Spinal cord (tissue), 9 donors: ENCODE measurements at regions not wholly inside any gene's neighbourhood (a gene's known extent, or its start where the extent isn't known, plus 50 kb on each side); places are given as distances from the start of the nearest gene placed in this dataset.

ENCODE experiments used
- DNase-seq, 6 donors: peaks; one replicate each; pipeline versions ENCODE4 v3.0.0 to v3.0.0-alpha.2; 2013 to 2015; ENCODE audit warnings: low spot score in 6 of 6, low read depth in 4 of 6
- H3K27ac ChIP-seq: one replicate; pipeline ENCODE4 v1.5.1; 2013; ENCODE audit warnings: low read depth, low read length, control low read depth
- H3K27me3 ChIP-seq: one replicate; pipeline ENCODE4 v1.6.1; 2013; ENCODE audit warnings: low read length; ENCODE audit not compliant: control insufficient read depth, insufficient read depth
- H3K36me3 ChIP-seq: one replicate; pipeline ENCODE4 v1.6.1; 2013; ENCODE audit warnings: low read length; ENCODE audit not compliant: control insufficient read depth, insufficient read depth
- H3K4me1 ChIP-seq: one replicate; pipeline ENCODE4 v1.6.1; 2013; ENCODE audit warnings: low read length; ENCODE audit not compliant: control insufficient read depth, insufficient read depth
- H3K4me3 ChIP-seq: one replicate; pipeline ENCODE4 v1.5.1; 2013; ENCODE audit warnings: low read depth, low read length, control low read depth
- H3K9me3 ChIP-seq: one replicate; pipeline ENCODE4 v1.6.1; 2013; ENCODE audit warnings: low read length; ENCODE audit not compliant: control insufficient read depth, insufficient read depth
- WGBS: methylation state at CpG from one replicate; pipeline ENCODE4 v1.1.5; 2013; ENCODE audit warnings: missing lambda C conversion rate; ENCODE audit not compliant: insufficient coverage; 5-methylcytosine and 5-hydroxymethylcytosine counted together
- donor health status: healthy.

GRCh38 chrX:45347877-45348276, 147.2 kb upstream of the DIPK2B start:
- H3K9me3 ChIP-seq: peaks cover 3% of the 10 kb centered on the region
- no peak overlapping the region for H3K4me3 ChIP-seq
- H3K27me3 ChIP-seq: no peaks in the 10 kb centered on the region
- no peaks in the 10 kb centered on the region for H3K4me1 ChIP-seq
- no peak overlapping the region for H3K27ac ChIP-seq
- DNase-seq: no peak
- H3K36me3 ChIP-seq: no peaks in the 10 kb centered on the region

GRCh38 chrX:45344594-45344993, 143.9 kb upstream of the DIPK2B start:
- H3K4me3 ChIP-seq: no peak overlapping the region
- DNase-seq: no peak
- no peaks in the 10 kb centered on the region for H3K36me3 ChIP-seq
- H3K27ac ChIP-seq: no peak overlapping the region
- no peaks in the 10 kb centered on the region for H3K4me1 ChIP-seq
- no peaks in the 10 kb centered on the region for H3K27me3 ChIP-seq
- 80% methylated on average over 1 of the region's 2 CpGs for WGBS
- H3K9me3 ChIP-seq: no peaks in the 10 kb centered on the region

GRCh38 chrX:45329217-45329616, 128.5 kb upstream of the DIPK2B start:
- Histone ChIP-seq H3K36me3 (no peaks in the 10 kb centered on the region), H3K9me3 (no peaks in the 10 kb centered on the region), H3K4me1 (no peaks in the 10 kb centered on the region), H3K27ac (no peak overlapping the region), H3K4me3 (no peak overlapping the region), H3K27me3 (peaks cover 6% of the 10 kb centered on the region)
- DNase-seq: no peak
- no CpG with 5 or more reads among the region's 1 CpG for WGBS

DNA sequence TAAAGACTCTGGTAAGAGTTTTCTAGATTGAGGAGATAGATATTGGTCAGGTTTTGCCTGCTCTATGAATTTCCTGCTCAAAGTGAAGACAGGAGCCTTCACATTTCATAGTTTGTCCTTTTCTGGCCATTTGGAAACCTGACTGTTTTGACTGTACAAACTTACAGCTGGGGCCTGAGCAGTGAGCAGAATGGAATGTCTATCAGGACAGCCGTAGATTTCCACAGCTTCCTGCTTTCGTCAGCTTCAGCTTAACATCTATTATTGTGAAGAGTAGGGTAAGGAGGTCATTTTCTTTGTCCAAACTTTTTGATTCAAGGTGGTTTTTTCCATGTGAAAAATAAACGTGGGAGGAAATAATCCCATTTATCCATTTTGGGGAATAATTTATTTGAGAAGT, 124.3 kb upstream of the DIPK2B start:
- H3K4me3 ChIP-seq: no peak overlapping the region
- WGBS: no CpG with 5 or more reads among the region's 3 CpGs
- H3K36me3 ChIP-seq: no peaks in the 10 kb centered on the region
- no peak for DNase-seq
- peaks cover 3% of the 10 kb centered on the region for H3K4me1 ChIP-seq
- no peak overlapping the region for H3K27ac ChIP-seq
- no peaks in the 10 kb centered on the region for H3K9me3 ChIP-seq
- H3K27me3 ChIP-seq: peaks cover 17% of the 10 kb centered on the region

GRCh38 chrX:45323387-45323786, 122.7 kb upstream of the DIPK2B start:
- WGBS: 80% methylated on average over 3 of the region's 3 CpGs
- peaks cover 17% of the 10 kb centered on the region for H3K27me3 ChIP-seq
- peaks cover 3% of the 10 kb centered on the region for H3K4me1 ChIP-seq
- no peak overlapping the region for H3K27ac ChIP-seq
- no peaks in the 10 kb centered on the region for H3K9me3 ChIP-seq
- no peak overlapping the region for H3K4me3 ChIP-seq
- no peak for DNase-seq
- H3K36me3 ChIP-seq: no peaks in the 10 kb centered on the region

DNA sequence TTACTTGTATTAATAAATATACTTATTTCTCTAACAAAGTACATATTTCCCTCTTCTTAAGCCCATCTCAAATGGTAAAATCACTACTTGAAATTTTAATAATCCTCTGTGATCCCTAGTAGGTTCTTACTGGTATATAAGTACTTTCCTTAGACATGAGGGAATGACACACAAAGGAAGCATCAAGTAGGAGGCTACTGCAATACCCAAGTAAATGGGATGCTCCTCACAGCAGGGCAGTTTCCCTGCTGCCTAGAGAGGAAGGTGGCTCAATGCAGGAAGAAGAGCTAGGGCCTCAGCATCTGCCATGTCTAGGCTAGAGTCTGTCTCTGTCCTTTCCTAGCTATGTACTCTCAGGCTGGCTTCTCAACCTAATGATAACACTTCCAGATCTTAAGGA, 122.1 kb upstream of the DIPK2B start:
- Histone ChIP-seq H3K27ac (no peak overlapping the region), H3K9me3 (no peaks in the 10 kb centered on the region), H3K27me3 (peaks cover 17% of the 10 kb centered on the region), H3K4me1 (peaks cover 3% of the 10 kb centered on the region), H3K4me3 (no peak overlapping the region), H3K36me3 (no peaks in the 10 kb centered on the region)
- DNase-seq: no peak

- WGBS: 0% methylated on average over 1 of the region's 2 CpGs
- DNase-seq: peak; percentile 7 to 80 (median 30)
- Histone ChIP-seq H3K4me1 (peaks cover 3% of the 10 kb centered on the region), H3K9me3 (no peaks in the 10 kb centered on the region), H3K4me3 (no peak overlapping the region), H3K27me3 (peaks cover 13% of the 10 kb centered on the region), H3K36me3 (no peaks in the 10 kb centered on the region), H3K27ac (no peak overlapping the region)
Observed at GRCh38 chrX:45322382-45322781, 121.7 kb upstream of the DIPK2B start.

DNA sequence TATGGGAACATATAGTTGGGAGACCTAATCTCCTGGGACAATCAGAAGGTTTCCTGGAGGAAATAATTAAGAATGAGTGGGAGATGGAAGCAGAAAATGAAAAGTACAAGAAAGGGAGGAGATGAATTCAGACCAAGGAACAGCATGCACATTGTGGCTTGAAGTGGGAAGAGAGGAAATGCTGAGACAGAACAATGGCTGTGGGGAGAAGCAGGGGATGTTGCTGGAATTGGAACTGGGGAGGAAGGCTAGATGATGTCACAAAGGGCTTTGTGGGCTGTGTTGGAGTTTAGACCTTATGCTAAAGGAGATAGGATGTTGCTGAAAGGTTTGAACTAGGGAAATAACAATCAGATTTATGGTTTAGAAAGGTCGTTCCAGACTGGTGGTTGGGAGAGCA, 119.5 kb upstream of the DIPK2B start:
- H3K4me1 ChIP-seq: peaks cover 3% of the 10 kb centered on the region
- H3K27ac ChIP-seq: no peak overlapping the region
- no peak overlapping the region for H3K4me3 ChIP-seq
- no peak for DNase-seq
- no peaks in the 10 kb centered on the region for H3K36me3 ChIP-seq
- WGBS: 76% methylated on average over 1 of the region's 1 CpG
- no peaks in the 10 kb centered on the region for H3K9me3 ChIP-seq
- H3K27me3 ChIP-seq: peaks cover 12% of the 10 kb centered on the region

GRCh38 chrX:45309801-45310200, 109.1 kb upstream of the DIPK2B start:
- no peaks in the 10 kb centered on the region for H3K27me3 ChIP-seq
- no CpG with 5 or more reads among the region's 1 CpG for WGBS
- no peaks in the 10 kb centered on the region for H3K4me1 ChIP-seq
- DNase-seq: no peak
- no peak overlapping the region for H3K27ac ChIP-seq
- H3K4me3 ChIP-seq: no peak overlapping the region
- H3K36me3 ChIP-seq: no peaks in the 10 kb centered on the region
- peaks cover 3% of the 10 kb centered on the region for H3K9me3 ChIP-seq

DNA sequence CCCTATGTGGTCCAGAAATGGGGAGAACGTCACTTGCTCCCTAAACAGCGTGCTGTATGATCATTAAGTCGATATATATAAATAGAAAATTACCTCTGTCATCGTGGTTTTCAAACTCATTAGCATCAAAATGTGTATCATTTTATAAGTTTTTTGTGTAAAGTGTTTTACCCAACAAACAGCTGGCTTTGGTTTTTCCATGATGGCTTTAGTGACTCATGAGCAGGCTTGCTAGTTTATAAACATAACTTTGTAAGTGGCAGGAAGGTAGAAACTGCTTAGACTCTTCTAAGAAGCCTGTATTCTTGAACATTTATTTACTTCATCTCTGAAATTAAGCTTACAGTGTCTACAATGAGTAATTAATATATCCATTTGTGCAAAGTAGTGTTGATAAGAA, 108.4 kb upstream of the DIPK2B start:
- Histone ChIP-seq H3K27me3 (no peaks in the 10 kb centered on the region), H3K9me3 (no peaks in the 10 kb centered on the region), H3K4me1 (no peaks in the 10 kb centered on the region), H3K4me3 (no peak overlapping the region), H3K36me3 (no peaks in the 10 kb centered on the region), H3K27ac (no peak overlapping the region)
- no peak for DNase-seq
- no CpG with 5 or more reads among the region's 4 CpGs for WGBS
